H9 (cell line): ENCODE measurements at regions not wholly inside any gene's neighbourhood (a gene's known extent, or its start where the extent isn't known, plus 50 kb on each side); places are given as distances from the start of the nearest gene placed in this dataset.

Experiments
- DNase-seq: peaks from one replicate; pipeline ENCODE4 v3.0.0-alpha.2; 2017
- H2AFZ ChIP-seq: one replicate; pipeline ENCODE4 v1.6.1; 2013; ENCODE audit warnings: mild to moderate bottlenecking, low read length, control low read depth, moderate library complexity
- H2AK5ac ChIP-seq: 2 replicates; pipeline ENCODE4 v1.6.1; 2013; ENCODE audit warnings: low read length, control low read depth, mixed read lengths; ENCODE audit not compliant: insufficient read length
- H2BK120ac ChIP-seq: one replicate; pipeline ENCODE4 v1.6.1; 2013; ENCODE audit warnings: low read depth, mild to moderate bottlenecking, low read length, control low read depth, inconsistent platforms; ENCODE audit not compliant: poor library complexity, severe bottlenecking
- H2BK12ac ChIP-seq: 2 replicates; pipeline ENCODE4 v1.6.1; 2013; ENCODE audit warnings: low read length, control low read depth, mixed read lengths, low read depth; ENCODE audit not compliant: insufficient read length
- H2BK15ac ChIP-seq: 2 replicates; pipeline ENCODE4 v1.6.1; 2013; ENCODE audit warnings: low read depth, low read length, control low read depth
- H2BK20ac ChIP-seq: one replicate; pipeline ENCODE4 v1.6.1; 2013; ENCODE audit warnings: low read depth, mild to moderate bottlenecking, low read length, control low read depth, inconsistent platforms; ENCODE audit not compliant: poor library complexity, severe bottlenecking
- H2BK5ac ChIP-seq: 2 replicates; pipeline ENCODE4 v1.6.1; 2013; ENCODE audit warnings: low read length, control low read depth, mixed read lengths; ENCODE audit not compliant: insufficient read length
- H3K14ac ChIP-seq: 2 replicates; pipeline ENCODE4 v1.6.1; 2013; ENCODE audit warnings: low read length, control low read depth; ENCODE audit not compliant: insufficient read depth
- H3K18ac ChIP-seq: 2 replicates; pipeline ENCODE4 v1.6.1; 2013; ENCODE audit warnings: low read depth, mild to moderate bottlenecking, mixed read lengths, low read length, control low read depth; ENCODE audit not compliant: insufficient read length
- H3K23ac ChIP-seq: 2 replicates; pipeline ENCODE4 v1.6.1; 2013; ENCODE audit warnings: low read length, control low read depth, mixed read lengths, low read depth; ENCODE audit not compliant: insufficient read length
- H3K23me2 ChIP-seq: 2 replicates; pipeline ENCODE4 v1.6.1; 2013; ENCODE audit warnings: low read depth, mild to moderate bottlenecking, mixed read lengths, low read length, control low read depth; ENCODE audit not compliant: insufficient read length, poor library complexity, severe bottlenecking
- H3K27ac ChIP-seq: 2 replicates; pipeline ENCODE4 v1.5.1; 2013; ENCODE audit warnings: low read length, control low read depth, mixed read lengths, low read depth; ENCODE audit not compliant: insufficient read length
- H3K27me3 ChIP-seq: 2 replicates; pipeline ENCODE4 v1.6.1; 2013; ENCODE audit warnings: low read length, control low read depth, inconsistent platforms; ENCODE audit not compliant: insufficient read depth
- H3K4ac ChIP-seq: 2 replicates; pipeline ENCODE4 v1.6.1; 2013; ENCODE audit warnings: low read depth, mild to moderate bottlenecking, control low read depth, inconsistent platforms, low read length, moderate library complexity
- H3K4me1 ChIP-seq: 2 replicates; pipeline ENCODE4 v1.6.1; 2013; ENCODE audit warnings: low read length, control low read depth, inconsistent platforms; ENCODE audit not compliant: insufficient read depth
- H3K4me2 ChIP-seq: 2 replicates; pipeline ENCODE4 v1.6.1; 2013; ENCODE audit warnings: low read length, control low read depth, mixed read lengths; ENCODE audit not compliant: insufficient read length, insufficient read depth
- H3K56ac ChIP-seq: 2 replicates; pipeline ENCODE4 v1.6.1; 2013; ENCODE audit warnings: low read depth, mild to moderate bottlenecking, mixed read lengths, low read length, control low read depth; ENCODE audit not compliant: insufficient read length
- H3K79me1 ChIP-seq: 2 replicates; pipeline ENCODE4 v1.6.1; 2013; ENCODE audit warnings: low read depth, mild to moderate bottlenecking, moderate library complexity, low read length, control low read depth, inconsistent platforms; ENCODE audit not compliant: insufficient read depth, poor library complexity, severe bottlenecking
- H3K79me2 ChIP-seq: 2 replicates; pipeline ENCODE4 v1.6.1; 2013; ENCODE audit warnings: low read length, control low read depth, inconsistent platforms; ENCODE audit not compliant: insufficient read depth
- H3K9ac ChIP-seq: 2 replicates; pipeline ENCODE4 v1.6.1; 2013; ENCODE audit warnings: low read length, control low read depth, mixed read lengths; ENCODE audit not compliant: insufficient read length; ENCODE audit errors: extremely low read depth
- H3K9me3 ChIP-seq: one replicate; pipeline ENCODE4 v1.6.1; 2013; ENCODE audit warnings: low read depth, low read length, inconsistent platforms; ENCODE audit not compliant: control insufficient read depth
- H3T11ph ChIP-seq: one replicate; pipeline ENCODE4 v1.6.1; 2013; ENCODE audit warnings: mild to moderate bottlenecking, low read length, control low read depth, inconsistent platforms
- H4K20me1 ChIP-seq: one replicate; pipeline ENCODE4 v1.6.1; 2013; ENCODE audit not compliant: control insufficient read depth, insufficient read length, insufficient read depth
- H4K5ac ChIP-seq: 2 replicates; pipeline ENCODE4 v1.6.1; 2013; ENCODE audit warnings: low read depth, mild to moderate bottlenecking, mixed read lengths, low read length, control low read depth; ENCODE audit not compliant: insufficient read length
- H4K8ac ChIP-seq: replicated peaks from 2 replicates; pipeline ENCODE4 v1.6.1; 2013; ENCODE audit warnings: low read length, control low read depth, mixed read lengths, low read depth; ENCODE audit not compliant: insufficient read length
- H4K91ac ChIP-seq: 2 replicates; pipeline ENCODE4 v1.6.1; 2013; ENCODE audit warnings: low read depth, mild to moderate bottlenecking, moderate library complexity, mixed read lengths, low read length, control low read depth; ENCODE audit not compliant: insufficient read length
- H3K27ac Mint-ChIP-seq, 3 experiments: 2 replicates in 2 of 3; 3 replicates in 1 of 3; pipeline ENCODE4 v1.8.0; 2020 to 2021; ENCODE audit warnings: mixed read lengths in 3 of 3, mild to moderate bottlenecking in 1 of 3, moderate library complexity in 1 of 3
- H3K27me3 Mint-ChIP-seq: 2 replicates; pipeline ENCODE4 v1.8.0; 2021; ENCODE audit warnings: low read depth, mild to moderate bottlenecking, moderate library complexity, mixed read lengths
- H3K36me3 Mint-ChIP-seq, 3 experiments: 2 replicates in 2 of 3; 3 replicates in 1 of 3; pipeline ENCODE4 v1.8.0; 2020 to 2021; ENCODE audit warnings: low read depth in 3 of 3, mixed read lengths in 3 of 3; ENCODE audit not compliant: insufficient read depth in 1 of 3
- H3K4me1 Mint-ChIP-seq, 2 experiments: 2 replicates each; pipeline ENCODE4 v1.8.0; 2020; ENCODE audit warnings: mixed read lengths in 2 of 2
- H3K4me3 Mint-ChIP-seq, 2 experiments: 2 replicates in 1 of 2; 3 replicates in 1 of 2; pipeline ENCODE4 v1.8.0; 2020 to 2021; ENCODE audit warnings: mild to moderate bottlenecking in 2 of 2, mixed read lengths in 2 of 2, moderate library complexity in 1 of 2
- H3K9me3 Mint-ChIP-seq, 2 experiments: 2 replicates in 1 of 2; 3 replicates in 1 of 2; pipeline ENCODE4 v1.8.0; 2020; ENCODE audit warnings: mild to moderate bottlenecking in 2 of 2, mixed read lengths in 2 of 2, moderate library complexity in 1 of 2
- WGBS: extraction: QIAGEN DNeasy Blood & Tissue Kit; methylation state at CpG from one replicate; pipeline ENCODE4 v1.1.7; 2013; ENCODE audit warnings: missing lambda C conversion rate, low lambda C conversion rate, mixed read lengths; ENCODE audit not compliant: insufficient read length; ENCODE audit errors: extremely low coverage; 5-methylcytosine and 5-hydroxymethylcytosine counted together
- TF ChIP-seq, protein P1 (sequence below): fragments of 200-600 bp; sonication (generic); conservative IDR thresholded peaks from 3 replicates; pipeline ENCODE4 v1.8.0; 2021; ENCODE audit warnings: antibody characterized with exemption, mild to moderate bottlenecking

DNA sequence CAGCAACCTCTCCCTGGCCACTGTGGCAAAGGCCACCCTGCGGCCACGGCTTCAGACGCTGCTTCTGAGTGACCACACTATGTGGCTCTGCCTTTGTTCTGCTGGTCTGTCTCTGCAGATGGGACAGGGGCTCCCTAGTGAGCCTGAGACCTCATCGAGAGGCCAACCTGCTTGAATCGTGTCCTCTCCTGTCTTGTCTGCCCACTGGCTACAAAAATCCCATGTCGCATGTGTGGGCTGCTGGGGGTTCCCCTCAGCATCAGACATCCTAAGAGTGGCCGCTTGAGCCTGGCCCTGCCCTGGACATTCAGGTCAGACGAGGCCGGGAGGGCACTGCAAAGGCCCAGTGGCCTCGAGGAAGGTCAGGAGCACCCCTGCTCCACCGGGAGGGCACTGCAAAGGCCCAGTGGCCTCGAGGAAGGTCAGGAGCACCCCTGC is 222.9 kb downstream of the DLL1 start:
- Histone ChIP-seq H4K5ac (no peak overlapping the region), H3K27ac (no peak overlapping the region), H3K9me3 (no peaks in the 10 kb centered on the region), H3K4me2 (no peak overlapping the region), H3K27me3 (no peaks in the 10 kb centered on the region), H3K79me2 (no peaks in the 10 kb centered on the region), H3K79me1 (no peaks in the 10 kb centered on the region), H2BK20ac (no peak overlapping the region), H2BK12ac (no peak overlapping the region), H3K14ac (no peak overlapping the region), H3K18ac (no peak overlapping the region), H4K20me1 (no peaks in the 10 kb centered on the region), H2AFZ (no peak overlapping the region), H3T11ph (no peak overlapping the region), H4K8ac (no peak overlapping the region), H3K9ac (no peak overlapping the region), H3K23me2 (no peaks in the 10 kb centered on the region), H2AK5ac (no peak overlapping the region), H3K56ac (no peak overlapping the region), H2BK15ac (no peak overlapping the region), H3K23ac (no peak overlapping the region), H2BK120ac (no peak overlapping the region), H4K91ac (no peak overlapping the region), H2BK5ac (no peak overlapping the region), H3K4me1 (0 out of 2 replicates have a peak, but pooled peaks cover 2% of the 10 kb centered on the region), H3K4ac (no peak overlapping the region)
- TF ChIP-seq, protein P1, sequence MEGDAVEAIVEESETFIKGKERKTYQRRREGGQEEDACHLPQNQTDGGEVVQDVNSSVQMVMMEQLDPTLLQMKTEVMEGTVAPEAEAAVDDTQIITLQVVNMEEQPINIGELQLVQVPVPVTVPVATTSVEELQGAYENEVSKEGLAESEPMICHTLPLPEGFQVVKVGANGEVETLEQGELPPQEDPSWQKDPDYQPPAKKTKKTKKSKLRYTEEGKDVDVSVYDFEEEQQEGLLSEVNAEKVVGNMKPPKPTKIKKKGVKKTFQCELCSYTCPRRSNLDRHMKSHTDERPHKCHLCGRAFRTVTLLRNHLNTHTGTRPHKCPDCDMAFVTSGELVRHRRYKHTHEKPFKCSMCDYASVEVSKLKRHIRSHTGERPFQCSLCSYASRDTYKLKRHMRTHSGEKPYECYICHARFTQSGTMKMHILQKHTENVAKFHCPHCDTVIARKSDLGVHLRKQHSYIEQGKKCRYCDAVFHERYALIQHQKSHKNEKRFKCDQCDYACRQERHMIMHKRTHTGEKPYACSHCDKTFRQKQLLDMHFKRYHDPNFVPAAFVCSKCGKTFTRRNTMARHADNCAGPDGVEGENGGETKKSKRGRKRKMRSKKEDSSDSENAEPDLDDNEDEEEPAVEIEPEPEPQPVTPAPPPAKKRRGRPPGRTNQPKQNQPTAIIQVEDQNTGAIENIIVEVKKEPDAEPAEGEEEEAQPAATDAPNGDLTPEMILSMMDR = no peak
- Mint-ChIP-seq H3K9me3 (peaks cover 23 to 25% of the 10 kb centered on the region in 2 experiments), H3K27ac (peak overlapping the region in 1 of 3 experiments; percentile 15; a peak in 1 of 7 replicates), H3K4me1 (peaks cover 5 to 9% of the 10 kb centered on the region in 2 experiments), H3K27me3 (peaks cover 17% of the 10 kb centered on the region), H3K36me3 (peaks cover 8 to 15% (median 13%) of the 10 kb centered on the region in 3 experiments; a peak in 6 of 7 replicates), H3K4me3 (no peak overlapping the region)
- no CpG with 5 or more reads among the region's 12 CpGs for WGBS
- no peak for DNase-seq
